ENCODE measurements at regions not wholly inside any gene's neighbourhood (a gene's known extent, or its start where the extent isn't known, plus 50 kb on each side); places are given as distances from the start of the nearest gene placed in this dataset.

DNA sequence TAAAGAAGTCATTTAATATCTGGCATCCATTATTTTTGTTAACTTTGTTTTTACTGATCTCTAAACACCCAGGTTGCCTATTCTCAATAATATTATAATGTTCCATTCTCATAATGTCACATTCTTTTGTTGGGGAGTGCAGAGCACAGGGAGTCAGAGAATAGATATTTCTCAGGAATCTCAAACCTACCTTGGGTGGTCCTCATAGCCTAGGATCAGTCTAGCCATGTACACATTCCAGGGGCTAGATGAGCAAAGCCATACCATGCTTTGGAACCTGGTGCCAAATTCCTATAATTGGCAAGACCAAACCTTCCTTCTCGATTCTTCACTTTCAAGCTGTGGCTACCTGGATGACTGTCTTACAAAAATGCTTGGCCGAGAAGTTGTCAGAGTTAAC is 1124.7 kb upstream of the WWC1 start:
- Mint-ChIP-seq H3K27ac (no peak overlapping the region), H3K9me3 (peaks cover 14 to 21% of the 10 kb centered on the region in 2 donors), H3K27me3 (ENCODE audit: low read depth in 2 of 2) (no peaks in the 10 kb centered on the region), H3K4me3 (no peak overlapping the region), H3K4me1 (no peaks in the 10 kb centered on the region), H3K36me3 (no peaks in the 10 kb centered on the region)
- no peak overlapping the region for H3K27ac ChIP-seq (ENCODE audit: low read length)
- intact Hi-C loops (cut with micrococcal nuclease): no loop called here
- no peak for DNase-seq
- ATAC-seq: no peak
- H3K9me3 ChIP-seq (ENCODE audit: control insufficient read depth, insufficient read depth, low read length): peaks cover 5% of the 10 kb centered on the region
- no peaks in the 10 kb centered on the region for H3K36me3 ChIP-seq (ENCODE audit: control insufficient read depth, insufficient read depth, low read length)
- H3K4me3 ChIP-seq (ENCODE audit: low read length): no peak overlapping the region
- H3K4me1 ChIP-seq (ENCODE audit: control insufficient read depth, insufficient read depth, low read length): no peaks in the 10 kb centered on the region
- no peaks in the 10 kb centered on the region for H3K27me3 ChIP-seq (ENCODE audit: control insufficient read depth, insufficient read depth, low read length)
- WGBS (ENCODE audit: insufficient coverage): 81% methylated on average over 2 of the region's 2 CpGs
- TF ChIP-seq, protein P1, sequence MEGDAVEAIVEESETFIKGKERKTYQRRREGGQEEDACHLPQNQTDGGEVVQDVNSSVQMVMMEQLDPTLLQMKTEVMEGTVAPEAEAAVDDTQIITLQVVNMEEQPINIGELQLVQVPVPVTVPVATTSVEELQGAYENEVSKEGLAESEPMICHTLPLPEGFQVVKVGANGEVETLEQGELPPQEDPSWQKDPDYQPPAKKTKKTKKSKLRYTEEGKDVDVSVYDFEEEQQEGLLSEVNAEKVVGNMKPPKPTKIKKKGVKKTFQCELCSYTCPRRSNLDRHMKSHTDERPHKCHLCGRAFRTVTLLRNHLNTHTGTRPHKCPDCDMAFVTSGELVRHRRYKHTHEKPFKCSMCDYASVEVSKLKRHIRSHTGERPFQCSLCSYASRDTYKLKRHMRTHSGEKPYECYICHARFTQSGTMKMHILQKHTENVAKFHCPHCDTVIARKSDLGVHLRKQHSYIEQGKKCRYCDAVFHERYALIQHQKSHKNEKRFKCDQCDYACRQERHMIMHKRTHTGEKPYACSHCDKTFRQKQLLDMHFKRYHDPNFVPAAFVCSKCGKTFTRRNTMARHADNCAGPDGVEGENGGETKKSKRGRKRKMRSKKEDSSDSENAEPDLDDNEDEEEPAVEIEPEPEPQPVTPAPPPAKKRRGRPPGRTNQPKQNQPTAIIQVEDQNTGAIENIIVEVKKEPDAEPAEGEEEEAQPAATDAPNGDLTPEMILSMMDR (IDR thresholded peaks at IDR 0.05): no peak

GRCh38 chr5:167167191-167167795 is 1124.2 kb upstream of the WWC1 start:
- WGBS (ENCODE audit: insufficient coverage): 69% methylated on average over 8 of the region's 8 CpGs
- intact Hi-C loops (cut with micrococcal nuclease): no loop called here
- no peak for ATAC-seq

GRCh38 chr5:167168971-167169370 is 1122.5 kb upstream of the WWC1 start:
- intact Hi-C loops (cut with micrococcal nuclease): no loop called here
- no peak for DNase-seq
- H3K27ac Mint-ChIP-seq: no peak overlapping the region
- TF ChIP-seq, protein P1 (IDR thresholded peaks at IDR 0.05): no peak
- H3K4me1 Mint-ChIP-seq: no peaks in the 10 kb centered on the region
- ATAC-seq: no peak
- WGBS (ENCODE audit: insufficient coverage): 88% methylated on average over 6 of the region's 6 CpGs
- no peak overlapping the region for H3K4me3 ChIP-seq (ENCODE audit: low read length)
- no peaks in the 10 kb centered on the region for H3K36me3 ChIP-seq (ENCODE audit: control insufficient read depth, insufficient read depth, low read length)
- peaks cover 5% of the 10 kb centered on the region for H3K9me3 ChIP-seq (ENCODE audit: control insufficient read depth, insufficient read depth, low read length)
- H3K27me3 Mint-ChIP-seq (ENCODE audit: low read depth in 2 of 2): no peaks in the 10 kb centered on the region
- peaks cover 17 to 25% of the 10 kb centered on the region in 2 donors for H3K9me3 Mint-ChIP-seq
- no peak overlapping the region for H3K4me3 Mint-ChIP-seq
- no peaks in the 10 kb centered on the region for H3K36me3 Mint-ChIP-seq
- no peaks in the 10 kb centered on the region for H3K27me3 ChIP-seq (ENCODE audit: control insufficient read depth, insufficient read depth, low read length)
- H3K4me1 ChIP-seq (ENCODE audit: control insufficient read depth, insufficient read depth, low read length): no peaks in the 10 kb centered on the region
- H3K27ac ChIP-seq (ENCODE audit: low read length): no peak overlapping the region

More at GRCh38 chr5:167167191-167167795, 1124.2 kb upstream of the WWC1 start:
- Mint-ChIP-seq H3K36me3 (no peaks in the 10 kb centered on the region), H3K27me3 (ENCODE audit: low read depth in 2 of 2) (no peaks in the 10 kb centered on the region), H3K9me3 (peaks cover 16 to 21% of the 10 kb centered on the region in 2 donors), H3K27ac (no peak overlapping the region), H3K4me3 (no peak overlapping the region), H3K4me1 (no peaks in the 10 kb centered on the region)
- Histone ChIP-seq H3K27ac (ENCODE audit: low read length) (no peak overlapping the region), H3K27me3 (ENCODE audit: control insufficient read depth, insufficient read depth, low read length) (no peaks in the 10 kb centered on the region), H3K36me3 (ENCODE audit: control insufficient read depth, insufficient read depth, low read length) (no peaks in the 10 kb centered on the region), H3K9me3 (ENCODE audit: control insufficient read depth, insufficient read depth, low read length) (peaks cover 5% of the 10 kb centered on the region), H3K4me3 (ENCODE audit: low read length) (no peak overlapping the region), H3K4me1 (ENCODE audit: control insufficient read depth, insufficient read depth, low read length) (no peaks in the 10 kb centered on the region)
- no peak for DNase-seq
- TF ChIP-seq, protein P1 (IDR thresholded peaks at IDR 0.05): no peak

DNA sequence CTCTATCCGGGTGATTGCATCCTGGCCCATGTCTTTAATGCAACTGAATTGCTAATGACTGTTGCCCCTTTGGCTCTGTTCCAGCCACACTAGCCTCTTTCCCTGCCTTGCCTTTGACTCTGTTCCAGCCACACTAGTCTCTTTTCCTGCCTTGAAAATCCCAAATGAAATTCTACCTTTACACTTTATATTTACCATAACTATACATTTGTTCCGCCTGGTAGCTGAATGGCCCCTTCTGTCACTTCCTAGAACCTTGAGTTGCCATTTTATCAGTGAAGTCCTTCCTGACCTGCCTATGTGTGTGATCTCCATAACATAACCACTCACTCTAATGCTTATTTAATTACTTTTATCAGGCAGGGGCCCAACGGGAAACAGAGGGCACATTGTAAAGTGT is 1120.4 kb upstream of the WWC1 start:
- no peaks in the 10 kb centered on the region for H3K4me1 Mint-ChIP-seq
- H3K36me3 ChIP-seq (ENCODE audit: control insufficient read depth, insufficient read depth, low read length): no peaks in the 10 kb centered on the region
- TF ChIP-seq, protein P1 (IDR thresholded peaks at IDR 0.05): no peak
- no peak overlapping the region for H3K27ac ChIP-seq (ENCODE audit: low read length)
- ATAC-seq: no peak
- no peaks in the 10 kb centered on the region for H3K27me3 Mint-ChIP-seq (ENCODE audit: low read depth in 2 of 2)
- no peak for DNase-seq
- intact Hi-C loops (cut with micrococcal nuclease): no loop called here
- H3K4me1 ChIP-seq (ENCODE audit: control insufficient read depth, insufficient read depth, low read length): no peaks in the 10 kb centered on the region
- peaks cover 5% of the 10 kb centered on the region for H3K9me3 ChIP-seq (ENCODE audit: control insufficient read depth, insufficient read depth, low read length)
- no peak overlapping the region for H3K27ac Mint-ChIP-seq
- peaks cover 20 to 29% of the 10 kb centered on the region in 2 donors for H3K9me3 Mint-ChIP-seq
- H3K27me3 ChIP-seq (ENCODE audit: control insufficient read depth, insufficient read depth, low read length): no peaks in the 10 kb centered on the region
- H3K4me3 ChIP-seq (ENCODE audit: low read length): no peak overlapping the region
- no peaks in the 10 kb centered on the region for H3K36me3 Mint-ChIP-seq
- no peak overlapping the region for H3K4me3 Mint-ChIP-seq
- 93% methylated on average over 3 of the region's 3 CpGs for WGBS (ENCODE audit: insufficient coverage)

All from natural killer cell (primary cell).